HL-60 (cell line): ENCODE measurements at regions not wholly inside any gene's neighbourhood (a gene's known extent, or its start where the extent isn't known, plus 50 kb on each side); places are given as distances from the start of the nearest gene placed in this dataset.

Source experiments
- GABPA ChIP-seq: IDR thresholded peaks from 2 replicates; pipeline ENCODE4 v1.6.1; 2012; ENCODE audit warnings: low read depth
- POLR2AphosphoS5 ChIP-seq: IDR thresholded peaks from 2 replicates; pipeline ENCODE4 v1.6.1; 2012; ENCODE audit warnings: low read depth
- TF ChIP-seq, protein P1 (sequence below): IDR thresholded peaks from one replicate; pipeline ENCODE4 v1.5.1; 2011; ENCODE audit warnings: low read length, control low read depth, inconsistent platforms; ENCODE audit not compliant: insufficient read depth

- TF ChIP-seq POLR2AphosphoS5: no peak
- TF ChIP-seq, protein P1, sequence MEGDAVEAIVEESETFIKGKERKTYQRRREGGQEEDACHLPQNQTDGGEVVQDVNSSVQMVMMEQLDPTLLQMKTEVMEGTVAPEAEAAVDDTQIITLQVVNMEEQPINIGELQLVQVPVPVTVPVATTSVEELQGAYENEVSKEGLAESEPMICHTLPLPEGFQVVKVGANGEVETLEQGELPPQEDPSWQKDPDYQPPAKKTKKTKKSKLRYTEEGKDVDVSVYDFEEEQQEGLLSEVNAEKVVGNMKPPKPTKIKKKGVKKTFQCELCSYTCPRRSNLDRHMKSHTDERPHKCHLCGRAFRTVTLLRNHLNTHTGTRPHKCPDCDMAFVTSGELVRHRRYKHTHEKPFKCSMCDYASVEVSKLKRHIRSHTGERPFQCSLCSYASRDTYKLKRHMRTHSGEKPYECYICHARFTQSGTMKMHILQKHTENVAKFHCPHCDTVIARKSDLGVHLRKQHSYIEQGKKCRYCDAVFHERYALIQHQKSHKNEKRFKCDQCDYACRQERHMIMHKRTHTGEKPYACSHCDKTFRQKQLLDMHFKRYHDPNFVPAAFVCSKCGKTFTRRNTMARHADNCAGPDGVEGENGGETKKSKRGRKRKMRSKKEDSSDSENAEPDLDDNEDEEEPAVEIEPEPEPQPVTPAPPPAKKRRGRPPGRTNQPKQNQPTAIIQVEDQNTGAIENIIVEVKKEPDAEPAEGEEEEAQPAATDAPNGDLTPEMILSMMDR: no peak
- no peak for TF ChIP-seq GABPA
These were observed 102.7 kb downstream of the TMEM30B start for GRCh38 chr14:61178226-61179060.
